AG04450 (cell line): ENCODE measurements at regions not wholly inside any gene's neighbourhood (a gene's known extent, or its start where the extent isn't known, plus 50 kb on each side); places are given as distances from the start of the nearest gene placed in this dataset.
A peak's percentile ranks its signal among the peaks of the same experiment; 100 is the strongest.
"Not testable (repeated sequence)": the region's sequence is repeated elsewhere in the genome, so short reads cannot be mapped to it uniquely, and the experiment has no call there.

Experiments used
- CTCF ChIA-PET: fragments of 300-600, 350-600 bp; formaldehyde crosslinking; extraction: SDS; loops from one replicate; lab custom pipeline; 2022; ENCODE audit warnings: antibody characterized with exemption, inconsistent platforms; lab: Charles Lee
- POLR2A ChIA-PET: fragments of 350-600 bp; formaldehyde crosslinking; extraction: SDS; loops from one replicate; lab custom pipeline; 2021; ENCODE audit warnings: antibody characterized with exemption, inconsistent platforms; lab: Yijun Ruan, JAX
- DNase-seq: peaks from one replicate; pipeline ENCODE4 v3.0.0-alpha.2; 2011; ENCODE audit warnings: low read depth, low spot score
- H3K27ac ChIP-seq: one replicate; pipeline ENCODE4 v1.5.1; 2012; ENCODE audit warnings: low read depth, low read length, control low read depth
- H3K27me3 ChIP-seq: one replicate; pipeline ENCODE4 v1.6.0; 2012; ENCODE audit warnings: low read length; ENCODE audit not compliant: control insufficient read depth, insufficient read depth
- H3K4me3 ChIP-seq: 2 replicates; pipeline ENCODE4 v1.5.1; 2011; ENCODE audit warnings: mild to moderate bottlenecking, low read depth, low read length, control low read depth
- H3K9me3 ChIP-seq: 2 replicates; pipeline ENCODE4 v1.5.1; 2012; ENCODE audit warnings: low read length; ENCODE audit not compliant: control insufficient read depth, insufficient read depth
- TF ChIP-seq, protein P1 (sequence below): IDR thresholded peaks from 2 replicates; pipeline ENCODE4 v1.5.1; 2011; ENCODE audit warnings: low read depth, low read length, control low read depth, inconsistent platforms

DNA sequence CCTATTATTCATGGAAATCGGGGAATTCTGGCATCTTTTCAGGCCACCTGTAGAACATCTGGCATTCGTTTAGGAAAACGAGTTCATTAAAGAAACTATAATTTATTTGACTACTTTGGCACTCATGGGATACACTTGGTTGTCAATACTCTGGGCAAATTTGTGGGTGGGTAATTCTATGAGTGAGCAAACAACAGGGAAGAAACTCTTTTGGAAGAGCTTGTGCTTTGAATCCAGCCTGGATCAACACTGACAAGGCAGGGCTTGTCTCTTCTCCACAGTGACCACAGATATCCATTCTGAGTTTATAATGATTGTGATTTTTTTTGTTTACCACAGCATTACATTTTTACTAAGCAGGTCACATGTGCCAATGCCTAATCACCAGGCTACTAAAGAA is 394.7 kb downstream of the THBS2 start:
- no peak for DNase-seq
- Histone ChIP-seq H3K27me3 (no peaks in the 10 kb centered on the region), H3K4me3 (no peak overlapping the region), H3K27ac (no peak overlapping the region), H3K9me3 (peaks cover 24% of the 10 kb centered on the region)
- ChIA-PET CTCF (no interaction called here), POLR2A (no interaction called here)
- TF ChIP-seq, protein P1, sequence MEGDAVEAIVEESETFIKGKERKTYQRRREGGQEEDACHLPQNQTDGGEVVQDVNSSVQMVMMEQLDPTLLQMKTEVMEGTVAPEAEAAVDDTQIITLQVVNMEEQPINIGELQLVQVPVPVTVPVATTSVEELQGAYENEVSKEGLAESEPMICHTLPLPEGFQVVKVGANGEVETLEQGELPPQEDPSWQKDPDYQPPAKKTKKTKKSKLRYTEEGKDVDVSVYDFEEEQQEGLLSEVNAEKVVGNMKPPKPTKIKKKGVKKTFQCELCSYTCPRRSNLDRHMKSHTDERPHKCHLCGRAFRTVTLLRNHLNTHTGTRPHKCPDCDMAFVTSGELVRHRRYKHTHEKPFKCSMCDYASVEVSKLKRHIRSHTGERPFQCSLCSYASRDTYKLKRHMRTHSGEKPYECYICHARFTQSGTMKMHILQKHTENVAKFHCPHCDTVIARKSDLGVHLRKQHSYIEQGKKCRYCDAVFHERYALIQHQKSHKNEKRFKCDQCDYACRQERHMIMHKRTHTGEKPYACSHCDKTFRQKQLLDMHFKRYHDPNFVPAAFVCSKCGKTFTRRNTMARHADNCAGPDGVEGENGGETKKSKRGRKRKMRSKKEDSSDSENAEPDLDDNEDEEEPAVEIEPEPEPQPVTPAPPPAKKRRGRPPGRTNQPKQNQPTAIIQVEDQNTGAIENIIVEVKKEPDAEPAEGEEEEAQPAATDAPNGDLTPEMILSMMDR: no peak

DNA sequence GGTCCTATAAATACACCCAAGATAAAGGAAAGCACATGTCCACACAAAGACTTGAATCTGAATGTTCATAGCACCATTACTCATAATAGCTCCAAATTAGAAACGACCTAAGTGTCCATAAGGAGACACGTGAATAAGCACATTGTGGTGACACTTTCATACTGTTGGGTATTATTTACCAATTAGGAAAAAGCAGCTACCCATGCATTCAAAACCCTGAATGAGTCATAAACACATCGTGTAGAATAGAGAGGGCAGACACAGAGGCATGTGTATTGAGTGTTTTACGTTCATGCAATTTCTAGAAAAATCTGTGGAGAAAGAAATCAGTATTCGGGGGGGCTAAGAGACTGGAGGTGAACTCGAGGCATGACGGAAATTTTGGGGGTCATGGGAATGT is 396.7 kb downstream of the THBS2 start:
- no peaks in the 10 kb centered on the region for H3K27me3 ChIP-seq
- no peak overlapping the region for H3K27ac ChIP-seq
- no peak for DNase-seq
- ChIA-PET CTCF (no interaction called here), POLR2A (no interaction called here)
- TF ChIP-seq, protein P1: no peak
- peaks cover 25% of the 10 kb centered on the region for H3K9me3 ChIP-seq
- no peak overlapping the region for H3K4me3 ChIP-seq

DNA sequence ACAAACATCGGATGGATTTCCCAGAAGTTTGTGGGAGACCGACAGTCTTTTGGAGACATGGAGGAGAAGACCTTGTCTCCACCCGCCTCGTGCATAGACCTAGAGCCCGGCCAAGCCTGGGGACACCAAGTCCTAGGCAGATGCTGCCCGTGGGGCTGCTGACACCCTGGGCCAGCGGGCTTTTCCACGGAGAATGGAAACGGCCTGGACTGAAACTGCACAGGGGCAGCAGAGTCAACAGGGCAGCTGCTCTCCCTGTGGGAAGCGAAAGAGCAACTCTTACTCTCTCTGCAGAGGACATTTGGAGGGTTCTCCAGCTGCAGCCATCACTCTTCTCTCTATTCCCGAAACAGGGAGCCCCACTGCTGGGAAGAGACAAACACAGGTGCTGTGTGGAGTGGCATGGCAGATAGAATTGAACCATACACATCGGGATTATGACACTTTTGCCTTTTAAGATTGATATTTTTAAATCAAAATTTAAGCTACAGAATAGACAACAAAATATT is 401.2 kb downstream of the THBS2 start:
- Histone ChIP-seq H3K4me3 (no peak overlapping the region), H3K27ac (no peak overlapping the region), H3K9me3 (peaks cover 38% of the 10 kb centered on the region), H3K27me3 (no peaks in the 10 kb centered on the region)
- ChIA-PET CTCF (no interaction called here), POLR2A (no interaction called here)
- TF ChIP-seq, protein P1: no peak
- no peak for DNase-seq

DNA sequence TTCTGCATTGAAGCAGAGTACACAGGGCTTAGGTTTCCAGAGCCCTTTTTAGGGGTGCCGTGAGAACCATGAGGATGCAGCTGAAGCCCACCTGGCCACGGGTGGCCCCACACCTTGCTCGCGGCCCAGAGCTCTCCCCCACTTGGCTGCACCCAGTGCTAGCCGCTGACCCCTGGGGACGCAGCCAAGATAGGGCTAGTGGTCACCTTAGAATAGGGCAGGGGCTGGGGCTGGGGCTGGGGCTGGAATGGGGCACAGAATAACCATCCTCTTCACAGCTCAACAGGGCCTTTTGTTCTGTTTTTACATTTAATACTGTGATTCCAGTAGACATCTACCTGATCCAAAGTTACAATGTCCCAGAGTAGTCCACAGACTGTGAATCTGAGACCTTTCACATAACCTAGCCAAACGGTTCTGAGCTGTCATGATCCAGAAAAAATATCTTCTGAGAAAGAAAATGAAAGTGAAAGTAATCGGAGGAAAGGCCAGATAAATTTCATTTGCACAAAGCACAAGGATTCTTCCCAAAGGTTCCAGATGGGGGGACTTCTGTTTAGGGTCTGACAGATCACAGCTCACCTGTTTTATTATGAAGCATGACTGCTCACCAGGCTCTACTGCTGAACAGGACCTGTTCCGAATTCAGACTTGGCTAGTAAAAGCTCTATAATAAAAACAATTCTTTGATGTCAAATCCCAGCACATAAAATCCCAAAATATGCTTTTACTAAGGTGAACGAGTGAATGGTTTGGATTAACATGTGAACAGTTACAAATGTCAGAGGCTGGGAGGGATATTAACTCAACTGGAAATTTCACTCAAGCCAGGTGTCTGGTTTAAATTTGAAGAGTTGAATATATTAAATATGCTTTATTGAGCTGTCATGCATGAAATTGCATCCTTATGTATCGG is 401.9 kb downstream of the THBS2 start:
- no peaks in the 10 kb centered on the region for H3K27me3 ChIP-seq
- TF ChIP-seq, protein P1: no peak
- H3K9me3 ChIP-seq: peaks cover 39% of the 10 kb centered on the region
- DNase-seq: no peak
- POLR2A ChIA-PET: no interaction called here
- H3K27ac ChIP-seq: no peak overlapping the region
- peak overlapping the region; percentile 34 for H3K4me3 ChIP-seq
- CTCF ChIA-PET: no interaction called here

DNA sequence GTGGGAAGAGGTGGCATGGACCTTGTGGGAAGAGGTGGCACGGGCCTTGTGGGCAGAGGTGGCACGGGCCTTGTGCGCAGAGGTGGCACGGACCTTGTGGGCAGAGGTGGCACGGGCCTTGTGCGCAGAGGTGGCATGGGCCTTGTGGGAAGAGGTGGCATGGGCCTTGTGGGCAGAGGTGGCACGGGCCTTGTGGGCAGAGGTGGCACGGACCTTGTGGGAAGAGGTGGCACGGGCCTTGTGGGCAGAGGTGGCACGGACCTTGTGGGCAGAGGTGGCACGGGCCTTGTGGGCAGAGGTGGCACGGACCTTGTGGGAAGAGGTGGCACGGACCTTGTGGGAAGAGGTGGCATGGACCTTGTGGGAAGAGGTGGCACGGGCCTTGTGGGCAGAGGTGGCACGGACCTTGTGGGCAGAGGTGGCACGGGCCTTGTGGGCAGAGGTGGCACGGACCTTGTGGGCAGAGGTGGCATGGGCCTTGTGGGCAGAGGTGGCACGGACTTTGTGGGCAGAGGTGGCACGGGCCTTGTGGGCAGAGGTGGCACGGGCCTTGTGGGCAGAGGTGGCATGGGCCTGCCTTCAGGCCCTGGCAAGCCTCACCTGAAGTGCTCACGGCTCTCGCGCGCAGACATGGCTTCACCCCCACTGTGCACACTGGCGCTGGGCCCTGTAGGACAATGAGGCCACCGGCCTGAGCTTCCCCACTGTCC is 403.5 kb downstream of the THBS2 start:
- CTCF ChIA-PET, POLR2A ChIA-PET, H3K4me3 ChIP-seq, DNase-seq, H3K27me3 ChIP-seq, H3K27ac ChIP-seq: not testable (repeated sequence)
- peaks cover 42% of the 10 kb centered on the region for H3K9me3 ChIP-seq
